CD4-positive, alpha-beta T cell (primary cell): ENCODE measurements at regions not wholly inside any gene's neighbourhood (a gene's known extent, or its start where the extent isn't known, plus 50 kb on each side); places are given as distances from the start of the nearest gene placed in this dataset.

Experiments
- ATAC-seq: fragments of 200-7000 bp; cut with Tn5 transposase; one replicate; pipeline ENCODE4 v1.10.0; 2022; ENCODE audit warnings: mild to moderate bottlenecking; ENCODE audit not compliant: poor library complexity
- CTCF ChIA-PET: fragments of 350-600 bp; sonication (Branson Sonifier 250); formaldehyde crosslinking; loops from one replicate; lab custom pipeline; 2021; ENCODE audit warnings: antibody characterized with exemption, inconsistent platforms; lab: Charles Lee
- POLR2A ChIA-PET: fragments of 350-600 bp; sonication (Branson Sonifier 250); formaldehyde crosslinking; loops from one replicate; lab custom pipeline; 2021; ENCODE audit warnings: antibody characterized with exemption, inconsistent platforms; lab: Charles Lee
- DNase-seq, 14 experiments: peaks; one replicate each; pipeline ENCODE4 v3.0.0-alpha.2; 2013 to 2020; ENCODE audit warnings: mixed read lengths in 2 of 14
- H3K27ac ChIP-seq, 2 donors: one replicate each; pipeline versions ENCODE4 v1.5.1 to v1.7.0; 2013; ENCODE audit warnings: low read length in 2 of 2, low read depth in 1 of 2, mild to moderate bottlenecking in 1 of 2
- H3K27me3 ChIP-seq, 2 experiments: 1 replicate in 1 of 2; 2 replicates in 1 of 2; pipeline versions ENCODE4 v1.6.1 to v1.7.0; 2013; ENCODE audit warnings: low read length in 2 of 2, control low read depth in 1 of 2, mild to moderate bottlenecking in 1 of 2, moderate library complexity in 1 of 2; ENCODE audit not compliant: insufficient read depth in 2 of 2, control insufficient read depth in 1 of 2
- H3K36me3 ChIP-seq: one replicate; pipeline ENCODE4 v1.6.1; 2013; ENCODE audit warnings: low read length, control low read depth; ENCODE audit not compliant: insufficient read depth
- H3K4me1 ChIP-seq: one replicate; pipeline ENCODE4 v1.6.1; 2013; ENCODE audit warnings: low read length, control low read depth; ENCODE audit not compliant: insufficient read depth
- H3K4me3 ChIP-seq: one replicate; pipeline ENCODE4 v1.5.1; 2013; ENCODE audit warnings: mild to moderate bottlenecking, low read length, moderate library complexity
- H3K9me3 ChIP-seq, 2 experiments: 1 replicate in 1 of 2; 2 replicates in 1 of 2; pipeline versions ENCODE4 v1.6.1 to v1.7.0; 2013; ENCODE audit warnings: low read length in 2 of 2, mild to moderate bottlenecking in 2 of 2, control low read depth in 1 of 2, moderate library complexity in 1 of 2; ENCODE audit not compliant: control insufficient read depth in 1 of 2, insufficient read depth in 1 of 2
- H3K27ac Mint-ChIP-seq: one replicate; pipeline ENCODE4 v1.8.0; 2020; ENCODE audit warnings: mixed read lengths
- H3K27me3 Mint-ChIP-seq: one replicate; pipeline ENCODE4 v1.8.0; 2021; ENCODE audit warnings: mixed read lengths
- H3K36me3 Mint-ChIP-seq: one replicate; pipeline ENCODE4 v1.8.0; 2021; ENCODE audit warnings: low read depth, mixed read lengths
- H3K4me1 Mint-ChIP-seq: one replicate; pipeline ENCODE4 v1.8.0; 2021; ENCODE audit warnings: low read depth, mixed read lengths
- H3K4me3 Mint-ChIP-seq: one replicate; pipeline ENCODE4 v1.8.0; 2020; ENCODE audit warnings: mild to moderate bottlenecking, mixed read lengths
- H3K9me3 Mint-ChIP-seq: one replicate; pipeline ENCODE4 v1.8.0; 2020; ENCODE audit warnings: mixed read lengths
- intact Hi-C, 2 experiments: fragments of 100-400 bp; cut with DNase I in 1 of 2; cut with micrococcal nuclease in 1 of 2; formaldehyde crosslinking; loops; one replicate each; pipeline versions ENCODE4 v1.15.1 to v1.9.0; 2023 to 2025; cut with DNase I, micrococcal nuclease
- TF ChIP-seq, protein P1 (sequence below): fragments of 200-600 bp; IDR thresholded peaks from one replicate; pipeline ENCODE4 v1.8.0; 2022; ENCODE audit warnings: antibody characterized with exemption, mild to moderate bottlenecking

DNA sequence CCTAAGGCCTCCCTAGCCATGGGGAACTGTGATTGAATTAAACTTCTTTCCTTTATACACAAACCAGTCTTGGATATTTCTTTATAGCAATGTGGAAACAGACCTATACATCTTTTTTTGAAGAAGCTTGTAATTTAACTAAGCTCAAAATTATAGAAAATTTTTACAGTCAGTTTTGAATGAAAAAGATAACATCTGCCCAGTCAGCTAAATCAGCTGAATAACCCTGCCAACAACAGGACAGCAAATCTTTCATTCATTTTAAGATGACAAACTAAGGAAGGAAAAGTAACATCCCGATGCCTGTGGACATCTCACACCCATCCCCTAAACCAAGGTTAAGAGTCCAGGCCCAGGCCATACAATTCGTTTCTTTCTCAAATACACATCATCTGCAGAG is 541.3 kb upstream of the SLC39A10 start:
- ATAC-seq (no peak), DNase-seq (no peak)
- ChIA-PET CTCF (no interaction called here), POLR2A (no interaction called here)
- H3K27ac ChIP-seq: no peak overlapping the region
- Mint-ChIP-seq H3K9me3 (peaks cover 7% of the 10 kb centered on the region), H3K27ac (no peak overlapping the region), H3K4me3 (no peak overlapping the region), H3K27me3 (no peaks in the 10 kb centered on the region), H3K4me1 (no peaks in the 10 kb centered on the region), H3K36me3 (no peaks in the 10 kb centered on the region)
- H3K36me3 ChIP-seq: no peaks in the 10 kb centered on the region
- TF ChIP-seq, protein P1, sequence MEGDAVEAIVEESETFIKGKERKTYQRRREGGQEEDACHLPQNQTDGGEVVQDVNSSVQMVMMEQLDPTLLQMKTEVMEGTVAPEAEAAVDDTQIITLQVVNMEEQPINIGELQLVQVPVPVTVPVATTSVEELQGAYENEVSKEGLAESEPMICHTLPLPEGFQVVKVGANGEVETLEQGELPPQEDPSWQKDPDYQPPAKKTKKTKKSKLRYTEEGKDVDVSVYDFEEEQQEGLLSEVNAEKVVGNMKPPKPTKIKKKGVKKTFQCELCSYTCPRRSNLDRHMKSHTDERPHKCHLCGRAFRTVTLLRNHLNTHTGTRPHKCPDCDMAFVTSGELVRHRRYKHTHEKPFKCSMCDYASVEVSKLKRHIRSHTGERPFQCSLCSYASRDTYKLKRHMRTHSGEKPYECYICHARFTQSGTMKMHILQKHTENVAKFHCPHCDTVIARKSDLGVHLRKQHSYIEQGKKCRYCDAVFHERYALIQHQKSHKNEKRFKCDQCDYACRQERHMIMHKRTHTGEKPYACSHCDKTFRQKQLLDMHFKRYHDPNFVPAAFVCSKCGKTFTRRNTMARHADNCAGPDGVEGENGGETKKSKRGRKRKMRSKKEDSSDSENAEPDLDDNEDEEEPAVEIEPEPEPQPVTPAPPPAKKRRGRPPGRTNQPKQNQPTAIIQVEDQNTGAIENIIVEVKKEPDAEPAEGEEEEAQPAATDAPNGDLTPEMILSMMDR: no peak
- H3K4me1 ChIP-seq: no peaks in the 10 kb centered on the region
- H3K27me3 ChIP-seq: no peaks in the 10 kb centered on the region
- intact Hi-C loops: no loop called here
- peaks cover 0 to 3% of the 10 kb centered on the region in 2 experiments for H3K9me3 ChIP-seq
- H3K4me3 ChIP-seq: no peak overlapping the region

DNA sequence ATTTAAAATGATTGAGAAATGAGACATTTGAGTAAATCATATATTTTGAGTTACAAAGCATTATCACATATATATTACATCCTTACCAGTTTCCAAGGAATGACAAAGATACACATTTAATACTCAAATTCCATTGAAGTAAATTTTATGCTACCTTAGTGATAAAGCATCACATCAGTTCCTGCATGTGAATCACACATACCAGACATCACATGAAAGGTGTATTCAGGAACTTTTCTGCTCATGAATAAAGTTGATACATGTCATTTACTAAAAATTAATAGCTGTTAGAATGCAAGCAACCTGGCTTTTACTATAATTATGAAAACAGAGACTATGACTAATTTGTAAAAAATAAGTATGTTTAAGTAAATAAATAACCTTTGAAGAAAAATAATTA is 548.8 kb upstream of the SLC39A10 start:
- no peak overlapping the region for H3K27ac Mint-ChIP-seq
- H3K4me1 Mint-ChIP-seq: no peaks in the 10 kb centered on the region
- H3K9me3 ChIP-seq: no peaks in the 10 kb centered on the region
- no peaks in the 10 kb centered on the region for H3K9me3 Mint-ChIP-seq
- CTCF ChIA-PET: no interaction called here
- no peaks in the 10 kb centered on the region for H3K36me3 Mint-ChIP-seq
- TF ChIP-seq, protein P1: no peak
- intact Hi-C loops: no loop called here
- H3K27me3 Mint-ChIP-seq: no peaks in the 10 kb centered on the region
- no peaks in the 10 kb centered on the region for H3K27me3 ChIP-seq
- no peak overlapping the region for H3K4me3 ChIP-seq
- H3K27ac ChIP-seq: no peak overlapping the region
- ATAC-seq: no peak
- H3K4me3 Mint-ChIP-seq: no peak overlapping the region
- DNase-seq: no peak
- no peaks in the 10 kb centered on the region for H3K36me3 ChIP-seq
- POLR2A ChIA-PET: no interaction called here
- no peaks in the 10 kb centered on the region for H3K4me1 ChIP-seq

DNA sequence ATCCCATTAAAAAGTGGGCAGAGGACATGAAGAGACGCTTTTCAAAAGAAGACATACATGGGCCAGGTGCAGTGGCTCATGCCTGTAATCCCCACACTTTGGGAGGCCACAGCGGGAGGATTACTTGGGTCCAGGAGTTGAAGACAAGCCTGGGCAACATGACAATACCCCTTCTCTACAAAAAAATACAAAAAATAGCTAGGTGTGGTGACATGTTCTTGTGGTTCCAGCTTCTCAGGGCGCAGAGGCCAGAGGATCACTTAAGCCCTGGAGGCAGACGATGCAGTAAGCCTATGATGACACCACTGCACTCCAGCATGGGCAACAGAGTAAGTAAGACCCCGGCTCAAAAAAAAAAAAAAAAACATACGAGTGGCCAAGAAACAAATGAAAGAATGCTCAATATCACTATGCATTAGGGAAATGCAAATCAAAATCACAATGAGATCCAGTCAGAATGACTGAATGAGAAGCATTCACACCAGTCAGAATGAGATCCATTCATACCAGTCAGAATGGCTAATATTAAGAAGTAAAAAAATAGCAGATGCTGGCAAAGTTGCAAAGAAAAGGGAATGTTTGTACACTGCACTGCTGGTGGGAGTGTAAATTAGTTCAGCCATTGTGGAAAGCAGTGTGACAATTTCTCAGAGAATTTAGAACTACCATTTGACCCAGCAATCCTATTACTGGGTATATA is 550.2 kb upstream of the SLC39A10 start:
- no peaks in the 10 kb centered on the region for H3K9me3 ChIP-seq
- intact Hi-C loops: no loop called here
- no peak for ATAC-seq
- H3K36me3 ChIP-seq: no peaks in the 10 kb centered on the region
- Mint-ChIP-seq H3K27me3 (no peaks in the 10 kb centered on the region), H3K4me3 (no peak overlapping the region), H3K9me3 (no peaks in the 10 kb centered on the region), H3K4me1 (no peaks in the 10 kb centered on the region), H3K36me3 (no peaks in the 10 kb centered on the region), H3K27ac (no peak overlapping the region)
- no peak for DNase-seq
- no peaks in the 10 kb centered on the region for H3K4me1 ChIP-seq
- POLR2A ChIA-PET: no interaction called here
- TF ChIP-seq, protein P1: no peak
- no peak overlapping the region for H3K4me3 ChIP-seq
- H3K27me3 ChIP-seq: no peaks in the 10 kb centered on the region
- CTCF ChIA-PET: no interaction called here
- H3K27ac ChIP-seq: no peak overlapping the region
